Heart left ventricle (tissue), 16 donors: ENCODE measurements at regions not wholly inside any gene's neighbourhood (a gene's known extent, or its start where the extent isn't known, plus 50 kb on each side); places are given as distances from the start of the nearest gene placed in this dataset.

Source experiments
- ATAC-seq, 4 donors: fragments of 200-7000 bp; cut with Tn5 transposase; one replicate each; pipeline ENCODE4 v1.9.1; 2020 to 2022; ENCODE audit warnings: moderate library complexity in 4 of 4, mild to moderate bottlenecking in 3 of 4, moderate number of reproducible peaks in 1 of 4
- DNase-seq, 5 donors: peaks; one replicate each; pipeline ENCODE4 v3.0.0-alpha.2; 2020
- H3K27ac ChIP-seq, 12 donors: fragments of 200-600 bp; sonication (generic) in 4 of 12; one replicate each; pipeline versions ENCODE4 v1.5.0 to v1.8.0; 2016 to 2022; ENCODE audit warnings: mild to moderate bottlenecking in 2 of 12
- H3K27me3 ChIP-seq, 9 donors: fragments of 200-600 bp; sonication (generic) in 2 of 9; one replicate each; pipeline versions ENCODE4 v1.5.1 to v1.8.0; 2016 to 2022; ENCODE audit warnings: mild to moderate bottlenecking in 3 of 9
- H3K36me3 ChIP-seq, 9 donors: fragments of 200-600 bp; sonication (generic) in 2 of 9; one replicate each; pipeline versions ENCODE4 v1.5.0 to v1.8.0; 2018 to 2022; ENCODE audit warnings: mild to moderate bottlenecking in 2 of 9
- H3K4me1 ChIP-seq, 12 donors: fragments of 200-600 bp; sonication (generic) in 4 of 12; one replicate each; pipeline versions ENCODE4 v1.5.0 to v1.8.0; 2016 to 2022; ENCODE audit warnings: mild to moderate bottlenecking in 3 of 12
- H3K4me3 ChIP-seq, 12 donors: fragments of 200-600 bp; sonication (generic) in 4 of 12; one replicate each; pipeline versions ENCODE4 v1.5.0 to v1.8.0; 2017 to 2022; ENCODE audit warnings: mild to moderate bottlenecking in 9 of 12, moderate library complexity in 4 of 12
- H3K9me3 ChIP-seq, 12 donors: fragments of 200-600 bp; sonication (generic) in 4 of 12; one replicate each; pipeline versions ENCODE4 v1.5.0 to v1.8.0; 2016 to 2022; ENCODE audit warnings: mild to moderate bottlenecking in 1 of 12
- CTCF ChIP-seq, 12 donors: fragments of 200-600 bp; sonication (generic) in 4 of 12; IDR thresholded peaks; one replicate each; pipeline versions ENCODE4 v1.5.0 to v1.8.0; 2018 to 2022; ENCODE audit warnings: antibody characterized with exemption in 12 of 12, mild to moderate bottlenecking in 5 of 12
- POLR2A ChIP-seq, 2 donors: fragments of 450-650 bp; IDR thresholded peaks; one replicate each; pipeline ENCODE4 v1.6.1; 2017; ENCODE audit warnings: antibody characterized with exemption in 2 of 2, mild to moderate bottlenecking in 2 of 2, moderate library complexity in 2 of 2
- whole genome bisulfite sequencing, 4 donors: extraction: QIAGEN DNeasy Blood & Tissue Kit in 2 of 4; methylation state at CpG; one replicate each; pipeline versions ENCODE4 v1.1.5 to v1.1.7; 2013 to 2018; 5-methylcytosine and 5-hydroxymethylcytosine counted together
- intact Hi-C, 10 donors: fragments of 100-400 bp; cut with DNase I; formaldehyde crosslinking; loops; one replicate each; pipeline versions ENCODE4 v1.11.1 to v1.14.2; 2022
- donor health status: ischemic (EF 13 %, LVEDD 7.1; RV severe dilation, severe dysfunction).
- donor health status: healthy with polysubstance abuse.
- donor health status: DM: no; HTN: yes; CAD: no.
- donor health status: DM: no; HTN: no; CAD: no.
- donor health status: ischemic (EF 25% LVEDD 6.9; RV normal size, moderate dysfunction).
- donor health status: ischemic (EF 25% LVEDD 5.7; RV mildly dilated, moderate dysfunction).
- donor health status: healthy.
- donor health status: DM: yes; HTN: yes; CAD: no.
- donor health status: ischemic (EF 35%, LVEDD 5.7; RV mildly dilated, moderate dysfunction).
- donor health status: nonischemic (EF 11% LVEDD 7.7; RV severe dilation, severe dysfunction).
- donor health status: DM: yes; HTN: yes; CAD: no.
- donor health status: PGD.
- donor health status: ischemic (EF 29% LVEDD 5.4; RV normal size, mild dysfunction).
- donor health status: nonischemic (EF 23%, LVEDD 6.1; RV moderate dilation, normal function).

- WGBS, 4 donors = 27 to 39% (median 29%) methylated on average over 3 of the region's 3 CpGs
Observed at GRCh38 chr5:2311851-2312250, 429.1 kb upstream of the IRX4 start.

GRCh38 chr5:2310946-2311345, 428.2 kb upstream of the IRX4 start:
- ATAC-seq (no peak), DNase-seq (no peak)
- 74 to 83% (median 81%) methylated on average over 10 of the region's 10 CpGs for WGBS, 4 donors
- Histone ChIP-seq H3K9me3 (peaks cover 0 to 14% (median 6%) of the 10 kb centered on the region in 12 donors), H3K27me3 (no peaks in the 10 kb centered on the region), H3K36me3 (no peaks in the 10 kb centered on the region), H3K4me3 (no peak overlapping the region), H3K4me1 (no peaks in the 10 kb centered on the region), H3K27ac (no peak overlapping the region)
- intact Hi-C loops = no loop called here
- TF ChIP-seq CTCF (IDR thresholded peaks at IDR 0.05) (no peak), POLR2A (IDR thresholded peaks at IDR 0.05) (no peak)

More at GRCh38 chr5:2311851-2312250, 429.1 kb upstream of the IRX4 start:
- DNase-seq (no peak), ATAC-seq (no peak)
- TF ChIP-seq POLR2A (IDR thresholded peaks at IDR 0.05) = no peak
- no peak for TF ChIP-seq CTCF (IDR thresholded peaks at IDR 0.05)
- H3K4me3 ChIP-seq = no peak overlapping the region
- intact Hi-C loops = no loop called here
- H3K4me1 ChIP-seq = no peaks in the 10 kb centered on the region
- H3K27me3 ChIP-seq = no peaks in the 10 kb centered on the region
- peaks cover 0 to 20% (median 7%) of the 10 kb centered on the region in 12 donors for H3K9me3 ChIP-seq
- no peaks in the 10 kb centered on the region for H3K36me3 ChIP-seq
- H3K27ac ChIP-seq = no peak overlapping the region

GRCh38 chr5:2307631-2308030, 424.9 kb upstream of the IRX4 start:
- DNase-seq = no peak
- Histone ChIP-seq H3K27ac (no peak overlapping the region), H3K36me3 (no peaks in the 10 kb centered on the region), H3K27me3 (no peaks in the 10 kb centered on the region), H3K4me3 (no peak overlapping the region), H3K9me3 (no peaks in the 10 kb centered on the region), H3K4me1 (peaks cover 0 to 7% (median 0%) of the 10 kb centered on the region in 12 donors)
- ATAC-seq = no peak
- no peak for TF ChIP-seq CTCF (IDR thresholded peaks at IDR 0.05)
- WGBS, 4 donors = 77 to 87% (median 85%) methylated on average over 3 to 5 of the region's 5 CpGs
- intact Hi-C loops = no loop called here

GRCh38 chr5:2306711-2307110, 424.0 kb upstream of the IRX4 start:
- H3K4me3 ChIP-seq = no peak overlapping the region
- intact Hi-C loops = no loop called here
- H3K9me3 ChIP-seq = no peaks in the 10 kb centered on the region
- TF ChIP-seq CTCF (IDR thresholded peaks at IDR 0.05) = no peak
- TF ChIP-seq POLR2A (IDR thresholded peaks at IDR 0.05) = no peak
- H3K36me3 ChIP-seq = no peaks in the 10 kb centered on the region
- ATAC-seq (no peak), DNase-seq (no peak)
- H3K27ac ChIP-seq = no peak overlapping the region
- peaks cover 0 to 7% (median 0%) of the 10 kb centered on the region in 12 donors for H3K4me1 ChIP-seq
- H3K27me3 ChIP-seq = peaks cover 0 to 1% (median 0%) of the 10 kb centered on the region in 9 donors
- 81 to 84% (median 82%) methylated on average over 6 of the region's 6 CpGs for WGBS, 4 donors
